NB4 (cell line): ENCODE measurements at regions not wholly inside any gene's neighbourhood (a gene's known extent, or its start where the extent isn't known, plus 50 kb on each side); places are given as distances from the start of the nearest gene placed in this dataset.

Experiments used
- DNase-seq: peaks from one replicate; pipeline ENCODE4 v3.0.0; 2010; ENCODE audit warnings: low read depth
- H3K4me3 ChIP-seq: one replicate; pipeline ENCODE4 v1.5.1; 2011; ENCODE audit warnings: mild to moderate bottlenecking, low read depth, low read length, moderate library complexity
- CTCF ChIP-seq: IDR thresholded peaks from one replicate; pipeline ENCODE4 v1.5.1; 2012; ENCODE audit warnings: low read depth, low read length
- MAX ChIP-seq: IDR thresholded peaks from 2 replicates; pipeline ENCODE4 v1.6.1; 2011; ENCODE audit warnings: low read depth, low read length
- MYC ChIP-seq: IDR thresholded peaks from 2 replicates; pipeline ENCODE4 v1.6.1; 2011; ENCODE audit warnings: low read depth, low read length
- POLR2A ChIP-seq: IDR thresholded peaks from 2 replicates; pipeline ENCODE4 v1.6.1; 2011; ENCODE audit warnings: mild to moderate bottlenecking; ENCODE audit not compliant: insufficient read length; ENCODE audit errors: extremely low read depth

- TF ChIP-seq CTCF (no peak), MYC (no peak), POLR2A (no peak), MAX (no peak)
- DNase-seq = no peak
- no peak overlapping the region for H3K4me3 ChIP-seq
Observed at GRCh38 chr16:52832771-52833170, 219.9 kb downstream of the CHD9NB start.

- no peak for TF ChIP-seq POLR2A
- no peak for TF ChIP-seq MYC
- TF ChIP-seq CTCF = no peak
- TF ChIP-seq MAX = no peak
- no peak for DNase-seq
- no peak overlapping the region for H3K4me3 ChIP-seq
Observed at GRCh38 chr16:52827456-52827855, 225.2 kb downstream of the CHD9NB start.

GRCh38 chr16:52825892-52826291 lies 226.8 kb downstream of the CHD9NB start:
- TF ChIP-seq MAX = no peak
- no peak for TF ChIP-seq CTCF
- no peak for TF ChIP-seq MYC
- TF ChIP-seq POLR2A = no peak
- DNase-seq = no peak
- H3K4me3 ChIP-seq = no peak overlapping the region

- no peak for TF ChIP-seq MAX
- TF ChIP-seq MYC = no peak
- no peak for TF ChIP-seq POLR2A
- TF ChIP-seq CTCF = no peak
- H3K4me3 ChIP-seq = no peak overlapping the region
- DNase-seq = no peak
Observed at GRCh38 chr16:52819808-52820207, 232.9 kb downstream of the CHD9NB start.

GRCh38 chr16:52819405-52819804 lies 233.3 kb downstream of the CHD9NB start:
- no peak overlapping the region for H3K4me3 ChIP-seq
- TF ChIP-seq MAX (no peak), CTCF (no peak), POLR2A (no peak), MYC (no peak)
- no peak for DNase-seq

- H3K4me3 ChIP-seq = no peak overlapping the region
- no peak for TF ChIP-seq MYC
- TF ChIP-seq MAX = no peak
- no peak for TF ChIP-seq POLR2A
- TF ChIP-seq CTCF = no peak
Observed at GRCh38 chr16:52817696-52818095, 235.0 kb downstream of the CHD9NB start.

More at GRCh38 chr16:52817696-52818095, 235.0 kb downstream of the CHD9NB start:
- no peak for DNase-seq
